AG09309 (cell line): ENCODE measurements at regions not wholly inside any gene's neighbourhood (a gene's known extent, or its start where the extent isn't known, plus 50 kb on each side); places are given as distances from the start of the nearest gene placed in this dataset.

Source experiments
- DNase-seq: peaks from one replicate; pipeline ENCODE4 v3.0.0-alpha.2; 2010; ENCODE audit warnings: low read depth
- H3K4me3 ChIP-seq: 2 replicates; pipeline ENCODE4 v1.5.1; 2011; ENCODE audit warnings: mild to moderate bottlenecking, low read depth, low read length, moderate library complexity; ENCODE audit not compliant: control insufficient read depth
- CTCF ChIP-seq: IDR thresholded peaks from 2 replicates; pipeline ENCODE4 v1.5.1; 2011; ENCODE audit warnings: mild to moderate bottlenecking, low read depth, low read length, inconsistent platforms; ENCODE audit not compliant: insufficient read depth, control insufficient read depth; ENCODE audit errors: missing control alignments

DNA sequence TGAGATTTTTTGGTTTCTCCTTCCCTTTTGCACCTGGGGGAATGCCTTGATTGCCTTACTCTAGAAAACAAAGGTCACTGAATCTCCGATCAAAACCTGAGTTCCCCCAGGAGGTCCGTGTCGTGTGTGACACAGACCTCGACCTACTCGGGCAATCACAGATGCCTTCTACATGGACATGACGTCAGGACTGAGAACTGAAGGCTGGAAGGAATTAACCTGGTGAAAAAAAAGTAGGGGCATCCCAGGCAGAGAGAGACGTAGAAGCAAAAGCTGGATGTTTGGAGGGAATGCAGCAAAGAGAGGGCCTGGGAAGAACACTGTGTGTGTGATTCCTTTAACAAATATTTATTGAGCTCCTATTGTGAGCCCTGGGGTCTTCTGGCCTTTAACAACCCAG lies 178.0 kb downstream of the PRDM2 start:
- no peak for TF ChIP-seq CTCF
- H3K4me3 ChIP-seq = no peak overlapping the region
- DNase-seq = no peak

DNA sequence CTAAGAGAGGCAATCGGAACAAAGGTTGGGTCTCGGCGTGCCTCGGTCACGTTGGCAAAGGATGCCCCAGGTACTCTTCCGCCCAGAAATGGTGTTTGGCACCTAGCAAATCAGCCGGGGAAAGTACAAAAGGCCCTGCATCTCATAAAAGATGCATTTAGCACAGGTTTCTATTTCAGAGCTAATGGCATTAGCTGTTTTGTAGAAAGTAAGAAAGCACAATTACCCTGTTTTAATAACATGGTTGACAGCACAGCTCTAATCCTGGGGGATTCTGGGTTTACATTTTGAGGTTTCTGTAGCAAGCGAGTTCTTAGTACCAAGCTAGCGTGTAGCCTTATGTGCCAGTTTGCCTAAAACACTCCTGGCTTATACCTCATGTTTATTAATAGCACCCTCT lies 178.5 kb downstream of the PRDM2 start:
- TF ChIP-seq CTCF = no peak
- H3K4me3 ChIP-seq = no peak overlapping the region

DNA sequence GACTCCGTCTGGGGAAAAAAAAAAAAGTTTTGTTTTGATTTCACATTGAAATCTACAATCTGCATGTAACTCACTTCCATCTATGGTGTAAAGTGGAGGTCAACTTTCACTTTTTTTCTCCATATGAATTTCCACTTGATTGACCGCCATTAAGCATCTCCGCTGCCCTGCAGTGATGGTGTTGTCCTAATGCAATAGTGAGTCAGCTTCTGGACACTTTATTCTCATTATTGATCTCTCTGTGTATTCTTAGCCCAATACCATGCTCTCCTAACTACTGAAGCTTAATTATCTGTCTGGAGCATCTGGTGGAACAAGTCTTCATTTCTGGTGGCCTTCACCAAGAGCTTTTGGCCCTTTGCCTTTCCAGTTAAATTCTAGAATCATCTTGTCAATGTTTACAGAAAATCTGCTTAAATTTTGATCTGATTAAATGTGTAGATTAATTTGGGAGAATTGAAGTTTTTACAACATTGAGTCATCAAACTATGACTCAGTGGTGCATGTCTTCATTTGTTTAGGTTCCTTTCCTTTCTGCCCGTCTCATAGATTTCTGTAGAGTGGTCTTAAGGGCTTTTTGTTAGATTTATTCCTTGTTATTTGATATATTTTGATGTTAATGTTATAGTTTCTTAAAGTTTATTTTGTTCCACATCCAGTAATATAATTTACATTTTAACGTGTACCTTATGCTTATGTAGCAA lies 181.5 kb downstream of the PRDM2 start:
- no peak overlapping the region for H3K4me3 ChIP-seq
- no peak for TF ChIP-seq CTCF
- no peak for DNase-seq

More for the DNA sequence above, 178.5 kb downstream of the PRDM2 start:
- no peak for DNase-seq

GRCh38 chr1:13888351-13888986 lies 188.5 kb downstream of the PRDM2 start:
- TF ChIP-seq CTCF = no peak
- no peak for DNase-seq

DNA sequence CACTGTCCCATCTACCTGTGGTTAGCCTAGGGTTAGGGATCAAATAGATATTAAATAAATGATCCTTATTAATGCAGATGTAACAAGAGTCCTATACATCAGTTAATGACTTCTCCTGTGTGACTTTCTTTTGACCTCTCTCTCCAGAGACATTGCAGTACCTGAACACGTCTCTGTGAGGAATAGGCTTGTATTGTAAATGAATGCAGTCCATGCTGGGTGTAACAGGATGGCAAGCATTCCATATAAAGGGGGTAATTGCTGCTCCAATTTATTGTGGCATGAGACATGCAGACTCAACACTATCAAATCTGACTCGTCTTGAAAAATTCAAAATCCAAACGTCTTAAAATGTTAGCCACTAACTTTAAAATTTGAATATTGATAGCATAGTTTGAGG lies 189.5 kb downstream of the PRDM2 start:
- DNase-seq = no peak
- H3K4me3 ChIP-seq = no peak overlapping the region
- TF ChIP-seq CTCF = no peak

More at GRCh38 chr1:13888351-13888986, 188.5 kb downstream of the PRDM2 start:
- H3K4me3 ChIP-seq = no peak overlapping the region

- TF ChIP-seq CTCF = no peak
- no peak overlapping the region for H3K4me3 ChIP-seq
- no peak for DNase-seq
Measured at GRCh38 chr1:13890766-13891165, 190.8 kb downstream of the PRDM2 start.
